T-helper 1 cell treated with Interleukin-12 subunit alpha and Interleukin-12 subunit beta and Interleukin-4 antibody, amounts not matched to agents 30 μg/mL and 1 μg/mL, for 36 hours (primary cell): ENCODE measurements at regions not wholly inside any gene's neighbourhood (a gene's known extent, or its start where the extent isn't known, plus 50 kb on each side); places are given as distances from the start of the nearest gene placed in this dataset.

Experiments
- H3K27ac Mint-ChIP-seq: one replicate; pipeline ENCODE4 v1.8.0; 2021; ENCODE audit warnings: mild to moderate bottlenecking, mixed read lengths
- H3K27me3 Mint-ChIP-seq: one replicate; pipeline ENCODE4 v1.8.0; 2021; ENCODE audit warnings: low read depth, mixed read lengths
- H3K36me3 Mint-ChIP-seq: one replicate; pipeline ENCODE4 v1.8.0; 2021; ENCODE audit warnings: low read depth, mixed read lengths
- H3K4me1 Mint-ChIP-seq: one replicate; pipeline ENCODE4 v1.8.0; 2021; ENCODE audit warnings: low read depth, mixed read lengths
- H3K4me3 Mint-ChIP-seq: one replicate; pipeline ENCODE4 v1.8.0; 2021; ENCODE audit warnings: mild to moderate bottlenecking, moderate library complexity, mixed read lengths
- H3K9me3 Mint-ChIP-seq: one replicate; pipeline ENCODE4 v1.8.0; 2021; ENCODE audit warnings: mixed read lengths

- peaks cover 31% of the 10 kb centered on the region for H3K27me3 Mint-ChIP-seq
- H3K27ac Mint-ChIP-seq, result peak overlapping the region; percentile 43
- no peak overlapping the region for H3K4me3 Mint-ChIP-seq
- H3K36me3 Mint-ChIP-seq, result no peaks in the 10 kb centered on the region
- H3K9me3 Mint-ChIP-seq, result no peaks in the 10 kb centered on the region
- H3K4me1 Mint-ChIP-seq, result peaks cover 22% of the 10 kb centered on the region
Measured at GRCh38 chr1:186620566-186621350, 59.5 kb downstream of the PTGS2 start.

- peaks cover 30% of the 10 kb centered on the region for H3K27me3 Mint-ChIP-seq
- no peaks in the 10 kb centered on the region for H3K9me3 Mint-ChIP-seq
- H3K27ac Mint-ChIP-seq, result peak overlapping the region; percentile 44
- H3K4me1 Mint-ChIP-seq, result peaks cover 37% of the 10 kb centered on the region
- H3K4me3 Mint-ChIP-seq, result peak overlapping the region; percentile 72
- no peaks in the 10 kb centered on the region for H3K36me3 Mint-ChIP-seq
Measured at GRCh38 chr1:186618401-186619170, 61.6 kb downstream of the PTGS2 start.

- Mint-ChIP-seq H3K36me3 (no peaks in the 10 kb centered on the region), H3K4me3 (peak overlapping the region; percentile 43), H3K27ac (peak overlapping the region; percentile 32), H3K4me1 (peaks cover 37% of the 10 kb centered on the region), H3K27me3 (peaks cover 28% of the 10 kb centered on the region), H3K9me3 (no peaks in the 10 kb centered on the region)
Measured at GRCh38 chr1:186617926-186618325, 62.3 kb downstream of the PTGS2 start.

GRCh38 chr1:186616511-186616910 lies 63.7 kb downstream of the PTGS2 start:
- Mint-ChIP-seq H3K27me3 (peaks cover 26% of the 10 kb centered on the region), H3K9me3 (no peaks in the 10 kb centered on the region), H3K36me3 (no peaks in the 10 kb centered on the region), H3K4me3 (no peak overlapping the region), H3K27ac (no peak overlapping the region), H3K4me1 (peaks cover 35% of the 10 kb centered on the region)

- Mint-ChIP-seq H3K27ac (no peak overlapping the region), H3K9me3 (no peaks in the 10 kb centered on the region), H3K36me3 (no peaks in the 10 kb centered on the region), H3K4me1 (peaks cover 26% of the 10 kb centered on the region), H3K4me3 (peak overlapping the region; percentile 62), H3K27me3 (peaks cover 26% of the 10 kb centered on the region)
Measured at GRCh38 chr1:186615332-186615731, 64.9 kb downstream of the PTGS2 start.

- no peak overlapping the region for H3K27ac Mint-ChIP-seq
- no peak overlapping the region for H3K4me3 Mint-ChIP-seq
- no peaks in the 10 kb centered on the region for H3K9me3 Mint-ChIP-seq
Measured at GRCh38 chr1:186611156-186611555, 69.1 kb downstream of the PTGS2 start.

GRCh38 chr1:186609183-186609582 lies 71.0 kb downstream of the PTGS2 start:
- no peaks in the 10 kb centered on the region for H3K36me3 Mint-ChIP-seq
- H3K4me1 Mint-ChIP-seq, result peaks cover 4% of the 10 kb centered on the region
- peaks cover 8% of the 10 kb centered on the region for H3K9me3 Mint-ChIP-seq

More at GRCh38 chr1:186611156-186611555, 69.1 kb downstream of the PTGS2 start:
- Mint-ChIP-seq H3K4me1 (peaks cover 14% of the 10 kb centered on the region), H3K27me3 (peaks cover 46% of the 10 kb centered on the region), H3K36me3 (no peaks in the 10 kb centered on the region)

GRCh38 chr1:186605762-186606350 lies 74.4 kb downstream of the PTGS2 start:
- Mint-ChIP-seq H3K27ac (no peak overlapping the region), H3K36me3 (no peaks in the 10 kb centered on the region), H3K4me1 (no peaks in the 10 kb centered on the region), H3K27me3 (peaks cover 63% of the 10 kb centered on the region), H3K4me3 (no peak overlapping the region), H3K9me3 (peaks cover 8% of the 10 kb centered on the region)

More at GRCh38 chr1:186609183-186609582, 71.0 kb downstream of the PTGS2 start:
- H3K27ac Mint-ChIP-seq, result no peak overlapping the region
- H3K4me3 Mint-ChIP-seq, result no peak overlapping the region
- peaks cover 55% of the 10 kb centered on the region for H3K27me3 Mint-ChIP-seq

- Mint-ChIP-seq H3K27ac (no peak overlapping the region), H3K27me3 (peaks cover 43% of the 10 kb centered on the region), H3K9me3 (no peaks in the 10 kb centered on the region), H3K36me3 (no peaks in the 10 kb centered on the region), H3K4me1 (peaks cover 3% of the 10 kb centered on the region), H3K4me3 (no peak overlapping the region)
Measured at GRCh38 chr1:186595969-186596368, 84.3 kb downstream of the PTGS2 start.

GRCh38 chr1:186578325-186579016 lies 101.8 kb downstream of the PTGS2 start:
- Mint-ChIP-seq H3K9me3 (peaks cover 16% of the 10 kb centered on the region), H3K36me3 (no peaks in the 10 kb centered on the region), H3K27ac (no peak overlapping the region), H3K4me3 (no peak overlapping the region), H3K4me1 (no peaks in the 10 kb centered on the region), H3K27me3 (no peaks in the 10 kb centered on the region)

- Mint-ChIP-seq H3K9me3 (peaks cover 9% of the 10 kb centered on the region), H3K4me3 (no peak overlapping the region), H3K27me3 (no peaks in the 10 kb centered on the region), H3K27ac (no peak overlapping the region), H3K36me3 (no peaks in the 10 kb centered on the region), H3K4me1 (no peaks in the 10 kb centered on the region)
Measured at GRCh38 chr1:186577633-186578032, 102.6 kb downstream of the PTGS2 start.

- H3K36me3 Mint-ChIP-seq, result no peaks in the 10 kb centered on the region
- no peaks in the 10 kb centered on the region for H3K4me1 Mint-ChIP-seq
- H3K9me3 Mint-ChIP-seq, result peaks cover 5% of the 10 kb centered on the region
- no peaks in the 10 kb centered on the region for H3K27me3 Mint-ChIP-seq
- H3K27ac Mint-ChIP-seq, result no peak overlapping the region
- no peak overlapping the region for H3K4me3 Mint-ChIP-seq
Measured at GRCh38 chr1:186577216-186577615, 103.0 kb downstream of the PTGS2 start.

- Mint-ChIP-seq H3K9me3 (no peaks in the 10 kb centered on the region), H3K27ac (no peak overlapping the region), H3K4me1 (no peaks in the 10 kb centered on the region), H3K36me3 (no peaks in the 10 kb centered on the region), H3K4me3 (no peak overlapping the region), H3K27me3 (no peaks in the 10 kb centered on the region)
Measured at GRCh38 chr1:186575348-186575747, 104.9 kb downstream of the PTGS2 start.

GRCh38 chr1:186574926-186575325 lies 105.3 kb downstream of the PTGS2 start:
- Mint-ChIP-seq H3K36me3 (no peaks in the 10 kb centered on the region), H3K27me3 (no peaks in the 10 kb centered on the region), H3K4me3 (no peak overlapping the region), H3K9me3 (no peaks in the 10 kb centered on the region), H3K4me1 (no peaks in the 10 kb centered on the region), H3K27ac (no peak overlapping the region)
